ENCODE measurements at regions not wholly inside any gene's neighbourhood (a gene's known extent, or its start where the extent isn't known, plus 50 kb on each side); places are given as distances from the start of the nearest gene placed in this dataset.

GRCh38 chr14:101373690-101374295 lies 187.5 kb upstream of the DIO3 start:
- no peak for TF ChIP-seq CTCF (IDR thresholded peaks at IDR 0.05; ENCODE audit: insufficient read depth, low read length, poor library complexity, severe bottlenecking)
- no peak for TF ChIP-seq EZH2phosphoT487 (conservative IDR thresholded peaks at IDR 0.05; ENCODE audit: low read length)
